ENCODE measurements at regions not wholly inside any gene's neighbourhood (a gene's known extent, or its start where the extent isn't known, plus 50 kb on each side); places are given as distances from the start of the nearest gene placed in this dataset.
"Not testable (repeated sequence)": the region's sequence is repeated elsewhere in the genome, so short reads cannot be mapped to it uniquely, and the experiment has no call there.

DNA sequence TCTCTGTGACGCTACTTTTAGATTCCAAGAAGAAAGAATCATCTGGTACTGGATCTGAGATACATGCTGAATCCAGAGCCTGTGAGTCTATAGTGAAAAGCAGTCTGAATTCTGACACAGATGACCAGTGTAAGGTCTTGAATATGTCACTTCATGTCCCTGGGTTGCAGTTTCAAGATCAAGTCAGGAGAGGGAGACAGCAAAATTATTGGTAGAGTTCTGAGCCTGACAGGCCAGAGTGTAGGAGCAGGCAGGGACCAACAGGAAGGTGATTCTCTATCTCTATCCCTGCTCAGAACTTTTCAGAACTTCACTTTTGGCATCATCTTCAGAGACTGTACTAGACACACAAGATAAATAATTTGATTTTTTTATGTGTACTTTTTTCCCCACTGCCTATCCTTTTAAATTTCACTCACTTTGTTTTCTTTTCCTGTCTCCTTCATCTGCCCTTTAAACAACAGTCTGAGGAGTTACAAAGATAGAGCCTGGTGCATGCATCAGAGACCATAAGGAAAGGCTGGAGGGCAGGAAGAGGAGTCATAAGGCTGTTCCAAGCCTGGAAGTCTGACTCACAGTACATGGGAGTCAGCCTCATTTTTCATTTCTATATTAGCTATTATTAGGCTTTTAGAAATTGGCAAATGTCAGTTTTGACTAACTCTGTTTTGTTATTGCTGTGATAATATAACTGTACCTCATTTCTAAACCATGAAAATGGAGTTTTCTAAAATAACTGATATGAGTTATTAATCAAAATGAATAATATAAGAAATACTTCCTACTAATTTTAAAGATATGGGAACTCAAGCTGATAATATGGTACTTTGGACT is 120.2 kb upstream of the TMEM229A start:
- DNase-seq (ENCODE audit: low spot score) = peak; percentile 43

DNA sequence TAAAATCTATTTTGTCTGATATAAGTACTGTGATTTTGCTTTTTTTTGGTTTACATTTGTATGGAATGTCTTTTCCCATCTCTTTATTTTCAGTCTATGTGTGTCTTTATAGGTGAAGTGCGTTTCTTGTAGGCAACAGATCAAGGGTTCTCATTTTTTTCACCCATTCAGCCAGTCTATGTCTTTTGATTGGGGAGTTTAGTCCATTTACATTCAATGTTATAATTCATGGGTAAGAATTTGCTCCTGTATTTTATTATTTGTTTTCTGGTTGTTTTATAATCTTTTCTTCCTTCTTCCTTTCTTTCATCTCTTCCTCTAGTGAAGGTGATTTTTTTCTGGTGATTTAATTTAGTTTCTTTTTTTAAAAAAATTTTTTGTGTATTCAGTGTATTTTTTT is 104.8 kb upstream of the TMEM229A start:
- no peak for DNase-seq (ENCODE audit: low spot score)

DNA sequence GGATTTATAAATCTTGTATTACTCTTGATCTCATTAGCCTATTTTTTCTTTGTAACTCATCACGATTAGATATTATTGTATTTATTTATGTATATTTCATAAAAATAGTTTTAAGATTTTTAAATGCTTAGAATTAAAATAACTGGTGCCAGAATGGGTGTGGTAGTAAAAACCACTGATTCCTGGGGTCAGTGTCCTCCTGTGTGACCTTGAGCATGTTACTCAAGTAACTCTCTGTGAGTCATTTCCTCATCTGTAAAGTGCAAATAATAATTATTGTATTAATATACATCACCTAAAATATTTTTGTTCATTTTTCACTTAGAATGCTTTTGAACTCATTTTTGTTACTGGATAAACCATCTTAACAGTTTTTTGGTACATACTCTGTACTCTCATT is 91.3 kb upstream of the TMEM229A start:
- DNase-seq (ENCODE audit: low spot score) = no peak

DNA sequence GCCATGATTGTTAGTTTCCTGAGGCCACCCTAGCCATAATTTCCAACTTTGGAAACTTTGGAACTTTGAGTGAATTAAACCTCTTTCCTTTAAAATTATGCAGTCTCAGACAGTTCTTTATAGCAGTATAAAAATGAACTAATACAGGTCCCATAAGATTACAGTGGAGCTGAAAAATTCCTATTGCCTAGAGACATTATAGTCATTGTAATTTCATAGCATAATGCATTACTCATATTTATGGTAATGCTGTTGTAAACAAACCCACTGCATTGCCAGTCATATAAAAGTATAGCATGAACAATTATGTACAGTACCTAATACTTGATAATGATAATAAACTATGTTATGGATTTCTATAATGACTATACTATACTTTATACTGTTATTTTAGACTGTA is 88.0 kb upstream of the TMEM229A start:
- no peak for DNase-seq (ENCODE audit: low spot score)

DNA sequence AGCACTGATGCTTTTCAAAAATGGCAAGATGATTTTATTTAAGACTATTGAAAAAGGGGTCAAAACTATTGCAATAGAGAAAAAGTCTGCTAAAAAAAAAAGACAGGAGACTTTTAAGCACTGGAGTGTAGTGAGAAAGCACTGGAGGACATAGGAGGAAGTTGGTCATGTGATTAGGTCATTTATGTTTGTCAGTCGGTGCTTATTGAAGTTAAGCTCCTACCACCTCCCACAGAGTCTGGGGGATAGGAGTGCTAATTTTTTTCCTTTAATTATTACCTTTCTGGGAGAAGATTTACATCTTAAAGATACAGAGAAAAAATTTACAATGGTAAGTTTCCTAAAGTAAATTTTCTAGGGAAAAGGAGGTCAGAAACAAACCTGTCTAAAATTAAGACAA is 80.2 kb upstream of the TMEM229A start:
- DNase-seq (ENCODE audit: low spot score) = no peak

DNA sequence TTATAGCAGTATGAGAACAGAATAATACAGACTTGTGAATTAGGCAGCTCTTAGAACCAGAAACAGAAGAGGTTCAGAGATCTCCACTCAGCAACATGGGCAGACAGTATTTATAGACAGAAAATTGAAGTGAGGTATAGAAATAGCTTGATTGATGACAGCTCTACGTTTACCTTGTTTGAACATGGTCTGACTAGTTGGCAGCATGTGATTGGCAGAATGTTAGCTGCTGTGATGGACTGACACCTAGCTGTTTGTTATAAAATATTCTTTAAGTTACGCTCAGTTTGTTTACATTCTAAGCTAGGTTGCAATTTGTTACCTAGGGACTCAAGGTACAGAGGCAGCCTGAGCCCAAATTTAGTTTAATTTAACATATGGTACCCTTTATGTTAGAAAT is 73.7 kb upstream of the TMEM229A start:
- DNase-seq (ENCODE audit: low spot score) = no peak

DNA sequence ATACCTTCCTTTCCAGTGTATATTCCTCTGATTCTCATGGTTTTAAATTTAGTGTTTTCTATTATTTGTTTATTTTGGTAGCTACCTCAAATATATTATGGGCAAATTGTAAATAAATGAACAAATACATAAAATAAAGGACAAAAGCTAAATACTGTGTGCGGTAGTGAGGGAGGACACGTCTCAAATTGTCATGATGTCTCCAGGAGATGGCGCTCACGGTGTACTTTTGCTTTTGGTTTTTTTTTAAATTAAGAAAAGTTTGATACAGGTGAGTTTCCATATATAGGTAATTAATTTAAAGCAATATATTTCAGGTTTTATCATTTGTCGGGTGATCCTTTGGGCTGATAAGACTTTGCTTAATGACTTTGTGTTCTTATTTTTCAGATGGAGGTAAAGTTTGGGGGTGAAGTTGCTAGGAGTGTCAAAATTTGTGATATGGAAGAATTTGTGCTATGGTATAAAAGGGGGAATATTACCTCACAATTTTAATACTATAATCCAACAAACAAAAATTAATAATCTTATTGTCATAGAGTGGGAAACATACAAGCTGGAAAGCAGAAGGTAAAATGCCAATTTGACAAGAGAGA is 68.4 kb upstream of the TMEM229A start:
- no peak for DNase-seq (ENCODE audit: low spot score)

DNA sequence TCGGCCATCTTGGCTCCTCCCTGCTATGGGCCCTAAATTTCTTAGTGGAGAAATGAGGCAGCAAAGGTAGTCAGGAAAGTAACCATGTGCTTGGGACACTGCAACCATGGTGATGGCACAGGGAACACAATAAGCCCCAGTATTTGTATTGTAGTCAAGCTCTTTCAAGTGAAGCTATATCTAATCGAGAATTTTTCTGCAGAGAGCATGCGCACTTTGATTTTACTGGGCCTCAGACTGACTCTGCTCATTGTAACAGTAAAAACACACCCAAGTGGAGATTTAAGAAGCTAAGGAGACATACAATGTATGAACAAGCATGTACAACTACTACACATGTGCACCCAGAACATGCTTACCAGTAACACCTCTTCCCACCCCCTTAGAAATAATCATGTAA is 67.3 kb upstream of the TMEM229A start:
- no peak for DNase-seq (ENCODE audit: low spot score)

DNA sequence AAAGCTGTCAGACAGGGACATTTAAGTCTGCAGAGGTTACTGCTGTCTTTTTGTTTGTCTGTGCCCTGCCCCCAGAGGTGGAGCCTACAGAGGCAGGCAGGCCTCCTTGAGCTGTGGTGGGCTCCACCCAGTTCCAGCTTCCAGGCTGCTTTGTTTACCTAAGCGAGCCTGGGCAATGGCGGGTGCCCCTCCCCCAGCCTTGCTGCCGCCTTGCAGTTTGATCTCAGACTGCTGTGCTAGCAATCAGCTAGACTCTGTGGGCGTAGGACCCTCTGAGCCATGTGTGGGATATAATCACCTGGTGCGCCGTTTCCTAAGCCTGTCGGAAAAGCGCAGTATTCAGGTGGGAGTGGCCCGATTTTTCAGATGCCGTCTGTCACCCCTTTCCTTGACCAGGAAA is 66.7 kb upstream of the TMEM229A start:
- not testable (repeated sequence) for DNase-seq (ENCODE audit: low spot score)

DNA sequence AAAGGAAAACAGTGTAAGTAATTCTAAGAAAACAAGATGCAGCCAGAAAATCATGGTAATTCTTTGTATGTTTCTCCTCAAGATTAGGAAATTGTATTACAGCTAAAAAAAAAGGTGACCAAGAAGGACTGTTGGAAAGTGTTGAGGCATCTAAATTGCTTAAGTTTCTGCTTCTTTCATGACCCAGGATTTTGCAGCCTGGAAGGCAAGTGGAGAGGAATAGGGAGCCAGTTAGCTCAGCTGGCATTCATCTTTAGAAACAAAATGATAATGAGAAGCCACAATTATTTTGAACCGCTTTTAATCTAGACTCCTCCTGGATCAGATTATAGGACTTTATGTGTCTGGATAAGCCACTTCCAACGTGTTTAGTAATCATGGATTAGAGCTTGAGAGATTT is 56.8 kb upstream of the TMEM229A start:
- no peak for DNase-seq (ENCODE audit: low spot score)

DNA sequence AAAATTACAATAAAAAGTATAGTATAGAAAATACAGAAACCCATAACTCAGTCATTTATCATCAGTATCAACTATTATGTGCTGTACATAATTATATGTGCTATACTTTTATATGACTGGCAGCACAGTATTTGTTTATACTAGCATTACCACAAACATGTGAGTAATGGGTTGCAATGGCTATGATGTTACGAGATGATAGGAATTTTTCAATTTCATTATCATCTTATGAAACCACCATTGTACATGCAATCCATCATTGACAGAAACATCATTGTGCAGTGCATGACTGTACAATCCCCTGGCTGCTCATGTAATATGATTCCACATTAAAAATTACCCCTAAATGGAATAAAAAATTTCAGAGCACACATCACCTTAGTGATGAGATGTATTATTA is 55.7 kb upstream of the TMEM229A start:
- DNase-seq (ENCODE audit: low spot score) = peak; percentile 21

DNA sequence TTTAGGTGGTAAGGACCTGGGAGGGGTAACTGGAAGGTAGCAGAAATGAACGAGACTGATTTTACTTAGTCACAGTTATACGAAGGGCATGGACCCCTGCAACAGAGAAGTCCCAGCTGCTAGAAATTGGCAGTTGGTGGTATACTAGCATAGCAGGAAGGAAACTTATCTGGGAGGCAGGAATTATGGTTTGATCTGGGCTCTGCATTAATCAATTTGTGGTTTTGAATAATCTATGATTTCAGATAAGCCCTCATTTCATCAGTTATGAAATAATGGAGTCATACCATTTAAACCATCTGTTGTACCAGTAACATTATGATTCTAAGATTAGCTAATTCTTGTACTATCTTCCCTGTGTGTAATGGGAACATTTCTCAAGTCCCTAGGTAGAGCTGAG is 54.0 kb upstream of the TMEM229A start:
- DNase-seq (ENCODE audit: low spot score) = no peak

DNA sequence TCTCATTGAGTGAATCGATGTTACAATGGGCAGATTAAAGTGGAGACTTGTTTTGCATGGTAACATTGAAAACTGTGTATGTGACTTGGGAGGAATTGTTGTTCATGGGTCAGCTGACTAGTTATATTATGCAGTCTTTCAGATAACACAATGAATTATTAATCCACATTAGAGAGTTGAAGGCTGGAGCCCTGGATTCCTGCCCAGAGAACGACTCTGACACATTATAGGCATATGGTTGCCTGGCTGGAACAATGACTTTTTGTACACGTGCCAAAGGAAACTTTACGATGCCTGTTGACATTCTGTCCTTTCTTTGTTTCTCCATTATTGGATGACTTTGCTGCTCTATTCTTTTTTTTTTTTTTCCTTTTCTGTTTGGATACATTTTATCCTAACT is 52.3 kb upstream of the TMEM229A start:
- DNase-seq (ENCODE audit: low spot score) = no peak

DNA sequence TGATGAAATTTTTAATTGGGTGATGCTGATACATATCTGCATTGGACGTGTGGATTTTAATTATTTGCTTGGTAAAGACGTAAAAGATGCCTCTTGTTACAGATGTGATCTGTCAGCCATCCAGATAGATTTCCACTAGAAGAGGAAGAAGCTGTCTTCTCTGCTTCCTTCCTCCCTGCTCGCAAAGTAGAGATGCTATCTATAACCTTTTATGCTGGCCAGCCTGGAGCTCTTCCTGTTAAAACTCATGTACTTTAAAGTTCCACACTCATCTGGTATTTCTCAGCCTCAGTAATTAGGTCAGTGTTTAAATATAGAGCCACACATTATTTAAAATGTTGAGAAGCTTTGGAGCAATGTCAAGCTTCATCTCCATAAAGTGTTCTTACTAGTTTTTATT is 51.2 kb upstream of the TMEM229A start:
- DNase-seq (ENCODE audit: low spot score) = no peak
